ENCODE measurements at regions not wholly inside any gene's neighbourhood (a gene's known extent, or its start where the extent isn't known, plus 50 kb on each side); places are given as distances from the start of the nearest gene placed in this dataset.
"Not testable (repeated sequence)": the region's sequence is repeated elsewhere in the genome, so short reads cannot be mapped to it uniquely, and the experiment has no call there.

DNA sequence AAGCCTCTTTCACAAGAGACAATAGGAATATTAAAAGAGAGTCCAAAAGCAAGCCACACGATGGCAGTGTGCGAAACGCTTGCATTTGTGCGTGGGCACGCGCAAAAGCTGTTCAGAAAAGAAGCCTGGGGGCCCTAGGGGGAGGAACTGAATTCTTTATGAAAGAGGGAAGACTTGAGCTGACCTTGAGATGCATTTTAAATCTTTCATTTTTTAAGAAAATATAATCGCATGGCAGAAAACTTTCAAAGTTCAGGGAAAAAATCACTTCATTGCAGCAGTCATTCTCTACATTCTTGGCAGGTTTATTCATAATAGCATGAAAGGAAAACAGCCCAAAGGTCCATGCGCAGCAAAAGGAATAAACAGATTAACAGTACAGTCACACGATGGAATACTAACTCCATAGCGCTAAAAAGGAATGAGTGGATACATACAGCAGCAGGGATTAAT lies 206.5 kb upstream of the PRKCQ start:
- POLR2A ChIA-PET, result no interaction called here
- peak; percentile 63; the same call in 2 of the 3 replicates for ATAC-seq

DNA sequence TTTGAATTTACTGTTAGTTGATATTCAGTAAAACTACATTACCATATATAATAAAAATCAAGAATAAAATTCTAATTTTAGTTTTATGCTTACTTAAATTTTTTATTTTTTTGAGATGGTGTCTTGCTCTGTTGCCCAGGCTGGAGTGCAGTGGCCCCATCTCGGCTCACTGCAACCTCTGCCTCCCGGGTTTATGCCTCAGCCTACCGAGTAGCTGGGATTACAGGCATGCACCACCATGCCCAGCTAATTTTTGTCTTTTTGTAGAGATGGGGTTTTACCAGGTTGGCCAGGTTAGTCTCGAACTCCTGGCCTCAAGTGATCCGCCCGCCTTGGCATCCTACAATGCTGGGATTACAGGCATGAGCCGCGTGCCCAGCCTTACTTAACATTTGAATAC lies 204.4 kb upstream of the PRKCQ start:
- H3K9ac ChIP-seq (ENCODE audit: insufficient read depth, low read depth, low read length); H2AFZ ChIP-seq (ENCODE audit: low read length); H3K9me3 ChIP-seq (ENCODE audit: low read length); BruUV-seq (replicated peaks); H3K4me2 ChIP-seq (ENCODE audit: low read depth, low read length); H3K4me1 ChIP-seq (ENCODE audit: insufficient read depth, low read length); H3K79me2 ChIP-seq (ENCODE audit: insufficient read depth, low read length); H4K20me1 ChIP-seq (ENCODE audit: insufficient read depth, low read length); H3K27ac ChIP-seq (ENCODE audit: extremely low read length, insufficient read depth, low read length); H3K27me3 ChIP-seq (ENCODE audit: control insufficient read depth in 1 of 2, insufficient read depth in 2 of 2, low read length in 2 of 2); DNase-seq (ENCODE audit: low spot score); H3K36me3 ChIP-seq (replicated peaks in 1 of 2; ENCODE audit: control insufficient read depth in 1 of 2, insufficient read depth in 2 of 2, low read length in 2 of 2); POLR2A ChIA-PET; CTCF ChIA-PET (ENCODE audit: low intra/inter-chr PET ratio, low total read pairs); in situ Hi-C loops (cut with HindIII; ENCODE audit: extremely low pct_ligation_motif_present, low pct_unique_long_range_greater_than_20kb); ATAC-seq; intact Hi-C loops (cut with micrococcal nuclease; ENCODE audit: unreplicated experiment); FAIRE-seq; H3K4me3 ChIP-seq (replicated peaks in 1 of 3; ENCODE audit: insufficient read depth in 1 of 3, low read depth in 2 of 3, low read length in 3 of 3): not testable (repeated sequence)
- 42% methylated on average over 8 of the region's 8 CpGs for WGBS (ENCODE audit: low lambda C conversion rate)

More for the DNA sequence above, 206.5 kb upstream of the PRKCQ start:
- no peaks in the 10 kb centered on the region for H3K4me1 ChIP-seq (ENCODE audit: insufficient read depth, low read length)
- H3K4me3 ChIP-seq (replicated peaks in 1 of 3; ENCODE audit: insufficient read depth in 1 of 3, low read depth in 2 of 3, low read length in 3 of 3), result no peak overlapping the region
- in situ Hi-C loops (cut with HindIII; ENCODE audit: extremely low pct_ligation_motif_present, low pct_unique_long_range_greater_than_20kb) (no loop called here), intact Hi-C loops (cut with micrococcal nuclease; ENCODE audit: unreplicated experiment) (no loop called here)
- no peak for FAIRE-seq
- no TSS peak for BruUV-seq (replicated peaks)
- WGBS (ENCODE audit: low lambda C conversion rate), result 12% methylated on average over 10 of the region's 10 CpGs
- CTCF ChIA-PET (ENCODE audit: low intra/inter-chr PET ratio, low total read pairs), result interaction anchor here (0.8 kb wide), 1 partner anchor 630 kb away, joined by 3 read pairs; no protein-coding TSS in a partner anchor
- no peak for DNase-seq (ENCODE audit: low spot score)
- H3K9me3 ChIP-seq (ENCODE audit: low read length), result no peaks in the 10 kb centered on the region
- H3K4me2 ChIP-seq (ENCODE audit: low read depth, low read length), result no peak overlapping the region
- TF ChIP-seq ZSCAN30 (CRISPR knock-in tag; IDR thresholded peaks at IDR 0.05), result no peak
- TF ChIP-seq, protein P1, sequence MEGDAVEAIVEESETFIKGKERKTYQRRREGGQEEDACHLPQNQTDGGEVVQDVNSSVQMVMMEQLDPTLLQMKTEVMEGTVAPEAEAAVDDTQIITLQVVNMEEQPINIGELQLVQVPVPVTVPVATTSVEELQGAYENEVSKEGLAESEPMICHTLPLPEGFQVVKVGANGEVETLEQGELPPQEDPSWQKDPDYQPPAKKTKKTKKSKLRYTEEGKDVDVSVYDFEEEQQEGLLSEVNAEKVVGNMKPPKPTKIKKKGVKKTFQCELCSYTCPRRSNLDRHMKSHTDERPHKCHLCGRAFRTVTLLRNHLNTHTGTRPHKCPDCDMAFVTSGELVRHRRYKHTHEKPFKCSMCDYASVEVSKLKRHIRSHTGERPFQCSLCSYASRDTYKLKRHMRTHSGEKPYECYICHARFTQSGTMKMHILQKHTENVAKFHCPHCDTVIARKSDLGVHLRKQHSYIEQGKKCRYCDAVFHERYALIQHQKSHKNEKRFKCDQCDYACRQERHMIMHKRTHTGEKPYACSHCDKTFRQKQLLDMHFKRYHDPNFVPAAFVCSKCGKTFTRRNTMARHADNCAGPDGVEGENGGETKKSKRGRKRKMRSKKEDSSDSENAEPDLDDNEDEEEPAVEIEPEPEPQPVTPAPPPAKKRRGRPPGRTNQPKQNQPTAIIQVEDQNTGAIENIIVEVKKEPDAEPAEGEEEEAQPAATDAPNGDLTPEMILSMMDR (CRISPR knock-in tag; IDR thresholded peaks at IDR 0.05), result peak; percentile 34; the same call in 1 of the 2 replicates
- H3K27ac ChIP-seq (ENCODE audit: extremely low read length, insufficient read depth, low read length), result no peak overlapping the region
- no peak overlapping the region for H3K9ac ChIP-seq (ENCODE audit: insufficient read depth, low read depth, low read length)
- no peaks in the 10 kb centered on the region for H3K36me3 ChIP-seq (replicated peaks in 1 of 2; ENCODE audit: control insufficient read depth in 1 of 2, insufficient read depth in 2 of 2, low read length in 2 of 2)
- no peak overlapping the region for H2AFZ ChIP-seq (ENCODE audit: low read length)
- no peaks in the 10 kb centered on the region for H3K79me2 ChIP-seq (ENCODE audit: insufficient read depth, low read length)
- H3K27me3 ChIP-seq (ENCODE audit: control insufficient read depth in 1 of 2, insufficient read depth in 2 of 2, low read length in 2 of 2), result no peaks in the 10 kb centered on the region; a peak in 1 of 5 replicates
- H4K20me1 ChIP-seq (ENCODE audit: insufficient read depth, low read length), result no peaks in the 10 kb centered on the region
